Gastrocnemius medialis (tissue), 4 donors: ENCODE measurements at regions not wholly inside any gene's neighbourhood (a gene's known extent, or its start where the extent isn't known, plus 50 kb on each side); places are given as distances from the start of the nearest gene placed in this dataset.

Source experiments
- CTCF ChIP-seq, 5 experiments: fragments of 450-650 bp in 3 of 5; fragments of 200-600 bp in 2 of 5; sonication (generic) in 2 of 5; IDR thresholded peaks in 4 of 5; conservative IDR thresholded peaks in 1 of 5; 1 replicate in 4 of 5; 2 replicates in 1 of 5; pipeline ENCODE4 v1.5.1; 2016 to 2019; ENCODE audit warnings: antibody characterized with exemption in 5 of 5, mild to moderate bottlenecking in 3 of 5, moderate library complexity in 3 of 5
- POLR2A ChIP-seq, 2 donors: fragments of 450-650 bp; IDR thresholded peaks; one replicate each; pipeline ENCODE4 v1.6.1; 2017; ENCODE audit warnings: antibody characterized with exemption in 2 of 2, mild to moderate bottlenecking in 2 of 2, moderate library complexity in 2 of 2

DNA sequence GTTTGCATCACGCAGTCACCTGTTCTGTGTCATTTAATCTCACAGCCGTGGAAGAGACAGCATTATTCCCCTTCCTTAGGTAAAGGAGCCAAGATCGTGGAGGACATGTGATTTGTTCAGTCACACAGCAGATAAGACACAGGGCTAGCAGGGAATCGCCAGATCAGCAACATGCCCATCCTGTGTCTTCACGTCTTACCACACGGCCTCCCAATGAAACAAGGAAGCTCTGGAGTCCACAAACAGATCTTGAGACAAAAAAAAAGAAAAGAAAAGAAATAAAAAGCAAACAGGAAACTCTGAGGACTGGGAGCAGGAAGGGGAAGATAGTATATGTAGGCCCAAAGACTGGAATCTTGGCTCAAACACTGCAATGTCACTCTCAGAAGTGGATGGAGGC is 155.3 kb downstream of the ADSS2 start:
- TF ChIP-seq POLR2A (IDR thresholded peaks at IDR 0.05) = no peak
- TF ChIP-seq CTCF (IDR thresholded peaks at IDR 0.05 in 4 of 5, conservative IDR thresholded peaks at IDR 0.05 in 1 of 5) = no peak
